ENCODE measurements at regions not wholly inside any gene's neighbourhood (a gene's known extent, or its start where the extent isn't known, plus 50 kb on each side); places are given as distances from the start of the nearest gene placed in this dataset.
"Not testable (repeated sequence)": the region's sequence is repeated elsewhere in the genome, so short reads cannot be mapped to it uniquely, and the experiment has no call there.

DNA sequence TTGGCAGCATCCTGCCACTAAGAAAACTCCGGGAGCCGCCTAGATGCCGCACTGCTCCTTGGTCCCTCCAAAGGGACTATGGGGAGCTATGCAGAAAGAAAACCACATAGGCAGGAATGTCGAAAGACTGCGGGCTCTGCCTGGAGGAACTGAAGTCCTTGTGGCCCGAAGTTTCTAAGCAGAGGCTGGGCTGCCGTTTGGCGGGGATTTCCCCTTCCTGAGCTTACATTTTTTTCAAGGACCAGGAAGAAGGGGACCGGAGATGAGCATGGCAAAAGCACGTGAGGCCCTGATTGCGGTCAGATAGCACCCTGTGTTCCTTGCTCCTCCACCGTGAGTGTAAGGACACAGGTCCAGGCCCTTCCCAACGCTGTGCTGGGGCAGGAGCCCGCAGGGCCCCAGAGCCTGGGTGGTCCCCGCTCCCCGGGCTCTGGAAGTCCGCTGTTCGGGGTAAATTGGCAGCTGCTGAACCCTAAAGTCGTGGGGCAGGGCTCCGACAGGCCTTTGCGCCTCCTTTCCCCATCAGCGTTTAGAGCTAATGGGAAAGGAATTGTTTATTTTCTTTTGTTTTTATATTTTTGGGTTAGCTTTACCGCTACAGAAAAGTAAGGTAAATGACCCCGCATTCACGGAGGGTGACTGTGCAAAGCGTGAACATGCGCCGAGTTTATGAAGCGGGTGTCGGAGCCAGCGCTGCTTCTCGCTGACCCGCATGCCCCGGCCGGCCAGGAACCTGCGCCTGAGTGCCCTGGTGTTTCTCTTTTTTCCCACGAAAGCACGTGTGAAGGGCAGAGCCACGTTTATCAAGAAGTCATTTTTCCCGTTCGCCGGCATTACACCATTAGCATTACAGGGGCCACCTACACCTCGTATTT, 356.5 kb upstream of the ZNF32 start:
- no peak overlapping the region for H3K4me3 ChIP-seq (ENCODE audit: low read depth, low read length)
- DNase-seq (ENCODE audit: low read depth): no peak
- TF ChIP-seq, protein P1, sequence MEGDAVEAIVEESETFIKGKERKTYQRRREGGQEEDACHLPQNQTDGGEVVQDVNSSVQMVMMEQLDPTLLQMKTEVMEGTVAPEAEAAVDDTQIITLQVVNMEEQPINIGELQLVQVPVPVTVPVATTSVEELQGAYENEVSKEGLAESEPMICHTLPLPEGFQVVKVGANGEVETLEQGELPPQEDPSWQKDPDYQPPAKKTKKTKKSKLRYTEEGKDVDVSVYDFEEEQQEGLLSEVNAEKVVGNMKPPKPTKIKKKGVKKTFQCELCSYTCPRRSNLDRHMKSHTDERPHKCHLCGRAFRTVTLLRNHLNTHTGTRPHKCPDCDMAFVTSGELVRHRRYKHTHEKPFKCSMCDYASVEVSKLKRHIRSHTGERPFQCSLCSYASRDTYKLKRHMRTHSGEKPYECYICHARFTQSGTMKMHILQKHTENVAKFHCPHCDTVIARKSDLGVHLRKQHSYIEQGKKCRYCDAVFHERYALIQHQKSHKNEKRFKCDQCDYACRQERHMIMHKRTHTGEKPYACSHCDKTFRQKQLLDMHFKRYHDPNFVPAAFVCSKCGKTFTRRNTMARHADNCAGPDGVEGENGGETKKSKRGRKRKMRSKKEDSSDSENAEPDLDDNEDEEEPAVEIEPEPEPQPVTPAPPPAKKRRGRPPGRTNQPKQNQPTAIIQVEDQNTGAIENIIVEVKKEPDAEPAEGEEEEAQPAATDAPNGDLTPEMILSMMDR (conservative IDR thresholded peaks at IDR 0.05; ENCODE audit: low read depth, low read length): no peak

DNA sequence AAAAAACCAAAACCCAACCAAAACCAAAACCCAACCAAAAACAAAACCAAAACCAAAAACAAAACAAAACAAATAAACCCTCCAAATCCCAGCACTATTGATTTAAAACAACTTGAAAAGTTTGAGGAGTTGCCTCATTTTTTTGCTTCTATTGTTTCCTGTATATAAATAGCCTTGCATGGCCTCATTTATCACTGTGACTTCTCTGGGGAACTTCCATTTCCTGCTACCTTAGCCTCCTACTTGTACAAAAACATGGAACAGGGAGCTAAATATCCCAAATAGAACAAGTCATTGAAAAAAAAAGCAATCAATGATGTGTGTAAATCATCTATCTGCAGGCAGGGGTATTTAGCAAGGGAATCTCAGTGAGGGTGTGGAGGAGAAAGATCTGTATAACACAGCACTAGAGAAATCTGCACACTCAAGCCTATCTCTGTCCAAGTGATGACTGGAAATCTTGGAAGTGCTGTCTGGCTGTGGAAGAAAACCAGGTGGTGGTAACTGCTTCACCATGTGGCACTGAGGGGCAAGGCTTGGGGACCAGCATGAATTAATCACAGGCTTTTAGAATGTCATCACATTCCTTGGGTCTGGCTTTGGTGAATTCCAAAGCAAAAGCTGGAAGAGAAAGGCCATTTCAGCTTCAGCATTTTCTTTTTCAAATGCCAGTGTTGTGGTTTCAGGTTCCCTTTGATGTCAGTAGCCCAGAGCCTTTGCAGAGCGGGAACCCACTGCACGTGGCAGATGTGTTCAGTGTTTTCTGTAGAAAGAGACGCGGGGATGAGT, 349.5 kb upstream of the ZNF32 start:
- no peak overlapping the region for H3K4me3 ChIP-seq (ENCODE audit: low read depth, low read length)
- no peak for DNase-seq (ENCODE audit: low read depth)
- TF ChIP-seq, protein P1 (conservative IDR thresholded peaks at IDR 0.05; ENCODE audit: low read depth, low read length): no peak

GRCh38 chr10:43997330-43997729, 348.6 kb upstream of the ZNF32 start:
- no peak overlapping the region for H3K4me3 ChIP-seq (ENCODE audit: low read depth, low read length)
- TF ChIP-seq, protein P1 (conservative IDR thresholded peaks at IDR 0.05; ENCODE audit: low read depth, low read length): no peak
- DNase-seq (ENCODE audit: low read depth): no peak

DNA sequence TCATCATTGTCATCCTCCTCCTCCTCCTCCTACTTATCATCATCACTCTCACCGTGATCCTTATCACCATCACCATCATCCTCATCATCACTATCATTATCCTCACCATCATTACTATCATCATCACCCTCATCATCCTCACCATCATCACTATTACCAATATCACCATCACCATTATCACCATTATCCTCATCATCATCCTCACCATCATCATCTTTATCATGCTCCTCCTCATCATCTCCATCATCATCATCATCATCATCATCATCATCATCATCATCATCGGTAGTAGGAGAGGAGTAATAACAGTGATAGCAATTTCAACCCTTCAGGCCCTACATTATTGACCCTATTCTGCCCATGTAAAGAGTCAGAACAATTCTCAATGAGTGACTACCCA, 345.9 kb upstream of the ZNF32 start:
- TF ChIP-seq, protein P1 (conservative IDR thresholded peaks at IDR 0.05; ENCODE audit: low read depth, low read length): no peak
- H3K4me3 ChIP-seq (ENCODE audit: low read depth, low read length): no peak overlapping the region
- no peak for DNase-seq (ENCODE audit: low read depth)

- H3K4me3 ChIP-seq (ENCODE audit: low read depth, low read length); DNase-seq (ENCODE audit: low read depth): not testable (repeated sequence)
Measured at GRCh38 chr10:43992816-43993215, 344.1 kb upstream of the ZNF32 start.

DNA sequence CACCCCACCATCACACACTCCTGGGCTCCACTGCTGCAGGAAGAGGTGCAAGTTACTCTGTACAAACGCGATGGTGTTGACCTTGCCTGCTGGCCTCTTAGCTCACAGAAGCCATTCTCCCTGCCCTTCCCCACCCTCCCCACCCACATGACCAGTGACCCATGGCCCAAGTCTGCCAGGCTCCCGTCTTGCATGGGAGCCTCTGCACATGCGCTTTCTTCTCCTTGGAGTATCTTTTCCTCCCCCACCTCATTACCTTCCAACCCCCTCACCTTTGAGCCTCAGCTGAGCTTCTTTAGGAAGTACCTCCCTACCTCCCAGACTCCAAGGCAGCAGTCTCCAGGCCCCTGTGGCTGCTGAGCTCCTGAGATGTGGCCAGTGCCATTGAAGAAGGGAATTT, 337.7 kb upstream of the ZNF32 start:
- TF ChIP-seq, protein P1 (conservative IDR thresholded peaks at IDR 0.05; ENCODE audit: low read depth, low read length): no peak
- DNase-seq (ENCODE audit: low read depth): no peak
- H3K4me3 ChIP-seq (ENCODE audit: low read depth, low read length): no peak overlapping the region

DNA sequence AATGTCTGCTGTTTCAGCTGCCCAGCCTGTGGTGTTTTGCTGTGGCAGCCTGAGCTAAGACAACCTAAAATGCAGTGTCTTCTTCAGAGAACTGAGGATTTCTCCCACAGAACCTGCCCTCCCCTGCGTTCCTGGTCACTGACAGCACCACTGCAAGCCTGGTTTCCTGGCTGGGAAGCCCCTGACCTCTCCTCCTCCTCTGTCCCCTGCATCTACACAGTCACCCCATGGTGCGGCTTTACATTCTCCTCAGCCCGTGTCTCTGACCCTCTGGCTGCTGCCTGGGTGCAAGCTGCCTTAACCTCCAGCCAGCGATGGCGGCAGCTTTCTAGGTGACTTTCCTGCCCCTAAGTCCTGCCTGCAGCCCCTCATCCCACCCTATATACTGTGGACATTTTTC, 337.3 kb upstream of the ZNF32 start:
- no peak for DNase-seq (ENCODE audit: low read depth)
- H3K4me3 ChIP-seq (ENCODE audit: low read depth, low read length): no peak overlapping the region
- TF ChIP-seq, protein P1 (conservative IDR thresholded peaks at IDR 0.05; ENCODE audit: low read depth, low read length): no peak

All from choroid plexus epithelial cell (primary cell).